Lower leg skin (tissue), 3 donors: ENCODE measurements at regions not wholly inside any gene's neighbourhood (a gene's known extent, or its start where the extent isn't known, plus 50 kb on each side); places are given as distances from the start of the nearest gene placed in this dataset.

Source experiments
- CTCF ChIP-seq, 3 donors: fragments of 450-650 bp; IDR thresholded peaks; one replicate each; pipeline ENCODE4 v1.5.1; 2016; ENCODE audit warnings: antibody characterized with exemption in 3 of 3, mild to moderate bottlenecking in 3 of 3, moderate library complexity in 2 of 3
- POLR2A ChIP-seq, 2 donors: fragments of 450-650 bp; IDR thresholded peaks; one replicate each; pipeline ENCODE4 v1.6.1; 2016 to 2017; ENCODE audit warnings: antibody characterized with exemption in 2 of 2, mild to moderate bottlenecking in 1 of 2, moderate library complexity in 1 of 2

GRCh38 chr5:20445326-20445860 lies 457.4 kb upstream of the CDH18 start:
- TF ChIP-seq CTCF (IDR thresholded peaks at IDR 0.05): no peak
- no peak for TF ChIP-seq POLR2A (IDR thresholded peaks at IDR 0.05)
